SK-N-SH treated with all-trans-retinoic acid at 6 μM for 48 hours (cell line): ENCODE measurements at regions not wholly inside any gene's neighbourhood (a gene's known extent, or its start where the extent isn't known, plus 50 kb on each side); places are given as distances from the start of the nearest gene placed in this dataset.

Source experiments
- ATAC-seq: fragments of 200-7000 bp; cut with Tn5 transposase; 3 replicates; pipeline ENCODE4 v1.9.1; 2020; ENCODE audit warnings: mild to moderate bottlenecking, moderate library complexity
- BACH2 ChIP-seq: fragments of 250-450 bp; sonication (Bioruptor Pico); IDR thresholded peaks from 2 replicates; pipeline ENCODE4 v1.9.0; 2021; ENCODE audit warnings: mild to moderate bottlenecking, borderline replicate concordance
- CREB5 ChIP-seq: fragments of 250-450 bp; sonication (Bioruptor Pico); IDR thresholded peaks from 2 replicates; pipeline ENCODE4 v1.5.1; 2020; ENCODE audit warnings: low read depth, mild to moderate bottlenecking, moderate library complexity
- CSDC2 ChIP-seq: fragments of 250-450 bp; sonication (Bioruptor Pico); IDR thresholded peaks from 2 replicates; pipeline ENCODE4 v1.5.0; 2020; ENCODE audit warnings: mild to moderate bottlenecking, moderate library complexity
- ESRRG ChIP-seq: fragments of 250-450 bp; sonication (Bioruptor Pico); IDR thresholded peaks from 2 replicates; pipeline ENCODE4 v1.6.1; 2021; ENCODE audit warnings: mild to moderate bottlenecking
- GLIS3 ChIP-seq: fragments of 250-450 bp; sonication (Bioruptor Pico); IDR thresholded peaks from 2 replicates; pipeline ENCODE4 v1.5.0; 2020; ENCODE audit warnings: mild to moderate bottlenecking, moderate library complexity
- ISL1 ChIP-seq: fragments of 250-450 bp; sonication (Bioruptor Pico); IDR thresholded peaks from 2 replicates; pipeline ENCODE4 v2.1.2; 2022; ENCODE audit warnings: mild to moderate bottlenecking, moderate library complexity
- OSR1 ChIP-seq: fragments of 250-450 bp; sonication (Bioruptor Pico); IDR thresholded peaks from 2 replicates; pipeline ENCODE4 v1.8.0; 2022; ENCODE audit warnings: moderate library complexity, mild to moderate bottlenecking, inconsistent platforms
- PATZ1 ChIP-seq: fragments of 250-450 bp; sonication (Bioruptor Pico); IDR thresholded peaks from 2 replicates; pipeline ENCODE4 v1.8.0; 2020; ENCODE audit warnings: mild to moderate bottlenecking, moderate library complexity, borderline replicate concordance
- POU6F1 ChIP-seq: fragments of 250-450 bp; sonication (Bioruptor Pico); IDR thresholded peaks from 2 replicates; pipeline ENCODE4 v1.8.0; 2021; ENCODE audit warnings: low read depth, mild to moderate bottlenecking, moderate library complexity, borderline replicate concordance
- PPARA ChIP-seq: fragments of 250-450 bp; sonication (Bioruptor Pico); IDR thresholded peaks from 2 replicates; pipeline ENCODE4 v1.5.0; 2020; ENCODE audit warnings: mild to moderate bottlenecking, borderline replicate concordance
- RARB ChIP-seq: fragments of 250-450 bp; sonication (Bioruptor Pico); IDR thresholded peaks from 2 replicates; pipeline ENCODE4 v1.8.0; 2021; ENCODE audit warnings: mild to moderate bottlenecking, moderate library complexity
- TCF4 ChIP-seq: fragments of 250-450 bp; sonication (Bioruptor Pico); IDR thresholded peaks from 2 replicates; pipeline ENCODE4 v1.8.0; 2021; ENCODE audit warnings: mild to moderate bottlenecking, moderate library complexity, borderline replicate concordance
- TOX ChIP-seq: fragments of 250-450 bp; sonication (Bioruptor Pico); IDR thresholded peaks from 2 replicates; pipeline ENCODE4 v1.8.0; 2021; ENCODE audit warnings: mild to moderate bottlenecking, moderate library complexity, borderline replicate concordance
- TSHZ2 ChIP-seq: fragments of 250-450 bp; sonication (Bioruptor Pico); IDR thresholded peaks from 2 replicates; pipeline ENCODE4 v1.5.0; 2020; ENCODE audit warnings: mild to moderate bottlenecking, moderate library complexity
- ZC3H10 ChIP-seq: fragments of 250-450 bp; sonication (Bioruptor Pico); IDR thresholded peaks from 2 replicates; pipeline ENCODE4 v1.5.1; 2021; ENCODE audit warnings: mild to moderate bottlenecking, moderate library complexity
- ZFP3 ChIP-seq: fragments of 250-450 bp; sonication (Bioruptor Pico); IDR thresholded peaks from 2 replicates; pipeline ENCODE4 v1.5.0; 2020; ENCODE audit warnings: mild to moderate bottlenecking, moderate library complexity
- ZNF565 ChIP-seq: fragments of 450-650 bp; formaldehyde crosslinking; conservative IDR thresholded peaks from 2 replicates; pipeline ENCODE4 v1.5.0; 2020; ENCODE audit warnings: low read depth, mild to moderate bottlenecking, moderate library complexity
- ZNF70 ChIP-seq: fragments of 450-650 bp; formaldehyde crosslinking; IDR thresholded peaks from 2 replicates; pipeline ENCODE4 v1.5.0; 2020; ENCODE audit warnings: mild to moderate bottlenecking, moderate library complexity

GRCh38 chr3:147987549-147987948 is 578.4 kb downstream of the ZIC1 start:
- no peak for ATAC-seq
- no peak for TF ChIP-seq ZC3H10 (CRISPR knock-in tag)
- no peak for TF ChIP-seq ZNF565 (CRISPR knock-in tag)
- TF ChIP-seq TOX, result no peak
- TF ChIP-seq POU6F1 (CRISPR knock-in tag), result no peak

GRCh38 chr3:147989344-147989743 is 580.2 kb downstream of the ZIC1 start:
- TF ChIP-seq ZC3H10 (CRISPR knock-in tag) (no peak), ISL1 (CRISPR knock-in tag) (no peak)
- no peak for ATAC-seq

GRCh38 chr3:148002705-148003205 is 593.6 kb downstream of the ZIC1 start:
- no peak for TF ChIP-seq RARB (CRISPR knock-in tag)
- no peak for ATAC-seq

GRCh38 chr3:148004331-148004730 is 595.2 kb downstream of the ZIC1 start:
- ATAC-seq, result no peak
- TF ChIP-seq BACH2 (CRISPR knock-in tag), result no peak
- TF ChIP-seq ZFP3 (CRISPR knock-in tag), result no peak
- TF ChIP-seq ESRRG, result no peak
- TF ChIP-seq RARB (CRISPR knock-in tag), result no peak
- TF ChIP-seq CSDC2, result no peak
- no peak for TF ChIP-seq TSHZ2
- no peak for TF ChIP-seq TCF4 (CRISPR knock-in tag)
- no peak for TF ChIP-seq POU6F1 (CRISPR knock-in tag)
- no peak for TF ChIP-seq ZC3H10 (CRISPR knock-in tag)
- TF ChIP-seq, all 23 proteins: peak for 0

GRCh38 chr3:148005456-148005855 is 596.3 kb downstream of the ZIC1 start:
- no peak for TF ChIP-seq GLIS3 (CRISPR knock-in tag)
- no peak for TF ChIP-seq ZFP3 (CRISPR knock-in tag)
- no peak for TF ChIP-seq PATZ1 (CRISPR knock-in tag)
- no peak for TF ChIP-seq CREB5 (CRISPR knock-in tag)
- TF ChIP-seq ZNF70, result no peak
- ATAC-seq, result no peak

GRCh38 chr3:148006508-148006907 is 597.3 kb downstream of the ZIC1 start:
- no peak for ATAC-seq
- TF ChIP-seq RARB (CRISPR knock-in tag) (no peak), OSR1 (CRISPR knock-in tag) (no peak), ZFP3 (CRISPR knock-in tag) (no peak), PPARA (CRISPR knock-in tag) (no peak)
